ENCODE measurements at regions not wholly inside any gene's neighbourhood (a gene's known extent, or its start where the extent isn't known, plus 50 kb on each side); places are given as distances from the start of the nearest gene placed in this dataset.

DNA sequence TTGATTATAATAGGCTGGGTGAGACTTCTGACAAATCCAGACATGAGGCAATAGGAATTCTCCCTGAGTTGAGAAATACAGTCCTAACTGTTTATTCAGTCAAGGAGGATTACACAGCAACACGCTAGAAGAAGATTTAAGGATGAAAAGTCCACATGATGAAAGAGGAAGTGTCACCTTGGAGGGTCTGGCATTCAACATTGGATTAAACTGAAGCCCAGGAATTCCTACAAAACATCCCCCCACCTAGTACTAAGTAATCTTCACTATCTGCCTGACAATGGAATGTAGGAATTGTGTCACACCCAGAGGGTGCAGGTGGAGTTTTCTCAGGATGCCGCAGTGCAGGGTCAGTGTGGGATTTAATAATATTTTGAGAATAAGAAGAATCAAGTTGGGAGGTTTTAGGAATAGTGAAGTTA is 142.4 kb downstream of the SOCS6 start:
- CTCF ChIA-PET = no interaction called here
- peak; percentile 25 for DNase-seq (ENCODE audit: low spot score)
- peak overlapping the region; percentile 78 for H3K27ac ChIP-seq
- POLR2A ChIA-PET (ENCODE audit: low non-redundant PET) = no interaction called here
- TF ChIP-seq, protein P1, sequence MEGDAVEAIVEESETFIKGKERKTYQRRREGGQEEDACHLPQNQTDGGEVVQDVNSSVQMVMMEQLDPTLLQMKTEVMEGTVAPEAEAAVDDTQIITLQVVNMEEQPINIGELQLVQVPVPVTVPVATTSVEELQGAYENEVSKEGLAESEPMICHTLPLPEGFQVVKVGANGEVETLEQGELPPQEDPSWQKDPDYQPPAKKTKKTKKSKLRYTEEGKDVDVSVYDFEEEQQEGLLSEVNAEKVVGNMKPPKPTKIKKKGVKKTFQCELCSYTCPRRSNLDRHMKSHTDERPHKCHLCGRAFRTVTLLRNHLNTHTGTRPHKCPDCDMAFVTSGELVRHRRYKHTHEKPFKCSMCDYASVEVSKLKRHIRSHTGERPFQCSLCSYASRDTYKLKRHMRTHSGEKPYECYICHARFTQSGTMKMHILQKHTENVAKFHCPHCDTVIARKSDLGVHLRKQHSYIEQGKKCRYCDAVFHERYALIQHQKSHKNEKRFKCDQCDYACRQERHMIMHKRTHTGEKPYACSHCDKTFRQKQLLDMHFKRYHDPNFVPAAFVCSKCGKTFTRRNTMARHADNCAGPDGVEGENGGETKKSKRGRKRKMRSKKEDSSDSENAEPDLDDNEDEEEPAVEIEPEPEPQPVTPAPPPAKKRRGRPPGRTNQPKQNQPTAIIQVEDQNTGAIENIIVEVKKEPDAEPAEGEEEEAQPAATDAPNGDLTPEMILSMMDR (conservative IDR thresholded peaks at IDR 0.05; ENCODE audit: low read depth) = no peak

DNA sequence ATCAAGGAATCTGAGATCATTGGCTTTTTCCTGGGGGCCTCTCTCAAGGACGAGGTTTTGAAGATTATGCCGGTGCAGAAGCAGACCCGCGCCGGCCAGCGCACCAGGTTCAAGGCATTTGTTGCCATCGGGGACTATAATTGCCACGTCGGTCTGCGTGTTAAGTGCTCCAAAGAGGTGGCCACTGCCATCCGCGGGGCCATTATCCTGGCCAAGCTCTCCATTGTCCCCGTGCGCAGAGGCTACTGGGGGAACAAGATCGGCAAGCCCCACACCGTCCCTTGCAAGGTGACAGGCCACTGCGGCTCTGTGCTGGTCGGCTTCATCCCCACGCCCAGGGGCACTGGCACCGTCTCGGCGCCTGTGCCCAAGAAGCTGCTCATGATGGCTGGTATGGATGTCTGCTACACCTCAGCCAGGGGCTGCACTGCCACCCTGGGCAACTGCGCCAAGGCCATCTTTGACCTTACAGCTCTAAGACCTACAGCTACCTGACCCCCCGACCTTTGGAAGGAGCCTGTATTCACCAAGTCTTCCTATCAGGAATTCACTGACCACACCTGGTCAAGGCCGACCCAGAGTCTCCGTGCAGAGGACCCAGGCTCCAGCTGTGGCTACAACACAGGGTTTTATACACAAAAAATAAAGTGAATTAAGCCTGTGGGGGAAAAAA is 141.8 kb downstream of the SOCS6 start:
- ChIA-PET CTCF (no interaction called here), POLR2A (ENCODE audit: low non-redundant PET) (no interaction called here)
- TF ChIP-seq, protein P1 (conservative IDR thresholded peaks at IDR 0.05; ENCODE audit: low read depth) = no peak
- no peak for DNase-seq (ENCODE audit: low spot score)
- H3K27ac ChIP-seq = peak overlapping the region; percentile 78

DNA sequence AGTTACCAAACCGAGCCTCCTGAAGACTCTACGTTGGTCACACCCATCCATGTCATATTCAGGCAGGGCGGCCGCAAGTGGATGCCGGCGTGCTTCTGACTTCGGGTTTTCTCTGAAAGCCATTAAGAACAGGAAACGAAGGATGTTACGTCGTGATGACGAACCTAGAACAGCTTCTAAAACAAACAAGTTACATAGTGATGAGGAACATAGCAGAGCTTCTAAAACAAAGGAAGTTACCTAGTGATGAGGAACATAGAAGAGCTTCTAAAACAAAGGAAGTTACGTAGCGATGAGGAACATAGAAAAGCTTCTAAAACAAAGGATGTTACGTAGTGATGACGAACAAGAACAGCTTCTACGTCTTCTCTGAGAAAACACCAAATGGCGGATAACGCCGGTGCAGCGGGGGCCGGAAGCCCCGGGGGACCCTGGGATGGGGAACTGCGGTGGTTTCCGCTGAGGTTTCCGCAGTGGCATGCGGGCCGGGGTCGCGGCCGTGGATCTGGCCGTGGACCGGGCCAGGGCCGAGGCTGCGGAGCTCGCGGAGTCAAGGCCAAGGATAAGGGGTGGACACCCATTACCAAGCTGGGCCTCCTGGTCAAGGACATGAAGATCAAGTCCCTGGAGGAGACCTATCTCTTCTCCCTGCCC is 141.1 kb downstream of the SOCS6 start:
- POLR2A ChIA-PET (ENCODE audit: low non-redundant PET) = no interaction called here
- CTCF ChIA-PET = no interaction called here
- H3K27ac ChIP-seq = peak overlapping the region; percentile 78
- TF ChIP-seq, protein P1 (conservative IDR thresholded peaks at IDR 0.05; ENCODE audit: low read depth) = no peak
- DNase-seq (ENCODE audit: low spot score) = no peak

DNA sequence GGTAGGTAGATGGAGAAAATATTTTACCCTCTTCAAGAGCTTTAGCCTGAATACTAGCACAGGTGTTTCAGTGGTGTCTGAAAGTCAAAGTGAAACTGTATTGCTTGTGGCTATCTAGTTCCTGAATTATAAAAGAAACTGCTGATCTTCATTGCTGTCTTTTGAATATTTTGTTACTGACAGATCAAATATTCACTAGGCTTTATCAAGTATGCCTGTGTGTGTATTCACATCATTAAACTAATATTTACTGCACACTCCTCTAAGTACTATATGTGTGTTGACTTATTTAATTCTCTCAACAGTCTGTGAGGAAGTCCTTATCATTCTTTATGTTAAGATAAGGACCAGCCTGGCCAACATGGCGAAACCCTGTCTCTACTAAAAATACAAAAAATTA is 139.6 kb downstream of the SOCS6 start:
- H3K27ac ChIP-seq = no peak overlapping the region
- ChIA-PET CTCF (no interaction called here), POLR2A (ENCODE audit: low non-redundant PET) (no interaction called here)
- no peak for DNase-seq (ENCODE audit: low spot score)
- TF ChIP-seq, protein P1 (conservative IDR thresholded peaks at IDR 0.05; ENCODE audit: low read depth) = no peak

DNA sequence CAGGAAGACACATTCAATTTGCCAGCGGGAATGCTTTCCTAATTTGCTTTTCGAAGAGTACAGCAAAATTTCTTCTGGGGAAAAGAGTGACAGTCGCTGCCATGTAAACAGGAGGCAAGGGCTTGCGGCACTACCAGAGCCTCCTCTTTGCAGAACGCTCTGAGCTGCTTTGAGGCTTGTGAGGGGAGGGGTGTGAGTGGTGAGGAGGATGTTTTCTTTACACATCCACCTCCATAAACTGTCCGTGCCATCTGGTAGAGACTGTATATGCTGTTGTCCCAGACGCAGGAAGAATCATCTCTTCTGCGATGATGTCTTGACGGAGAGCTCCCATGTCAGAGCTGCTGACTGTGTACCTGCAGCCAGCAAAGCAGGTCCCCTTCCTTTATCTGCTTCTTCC is 138.0 kb downstream of the SOCS6 start:
- POLR2A ChIA-PET (ENCODE audit: low non-redundant PET) = no interaction called here
- no peak overlapping the region for H3K27ac ChIP-seq
- no peak for DNase-seq (ENCODE audit: low spot score)
- TF ChIP-seq, protein P1 (conservative IDR thresholded peaks at IDR 0.05; ENCODE audit: low read depth) = no peak
- CTCF ChIA-PET = no interaction called here

DNA sequence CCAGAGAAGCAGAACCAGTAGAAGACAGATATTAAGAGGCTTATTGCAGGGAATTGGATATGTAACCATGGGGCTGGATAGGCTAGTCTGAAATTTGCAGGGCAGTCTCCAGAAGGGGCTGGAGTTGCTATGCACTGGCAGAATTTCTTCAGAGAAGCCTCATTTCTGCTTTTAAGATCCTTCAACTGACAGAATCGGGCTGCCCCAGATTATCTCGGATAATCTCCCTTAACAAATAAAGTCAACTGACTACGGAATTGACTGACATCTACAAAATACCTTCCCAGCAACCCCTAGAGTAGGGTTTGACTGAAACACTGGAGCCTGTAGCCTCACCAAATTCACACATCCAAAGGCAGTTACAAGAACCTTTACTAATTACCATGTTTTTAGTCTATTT is 136.4 kb downstream of the SOCS6 start:
- TF ChIP-seq, protein P1 (conservative IDR thresholded peaks at IDR 0.05; ENCODE audit: low read depth) = no peak
- no peak for DNase-seq (ENCODE audit: low spot score)
- POLR2A ChIA-PET (ENCODE audit: low non-redundant PET) = no interaction called here
- no peak overlapping the region for H3K27ac ChIP-seq
- CTCF ChIA-PET = no interaction called here
